NT2/D1 (cell line): ENCODE measurements at regions not wholly inside any gene's neighbourhood (a gene's known extent, or its start where the extent isn't known, plus 50 kb on each side); places are given as distances from the start of the nearest gene placed in this dataset.

Source experiments
- SUZ12 ChIP-seq: IDR thresholded peaks from 2 replicates; pipeline ENCODE4 v1.6.1; 2011; ENCODE audit not compliant: insufficient read length, insufficient read depth; ENCODE audit errors: extremely low read depth
- ZNF274 ChIP-seq: IDR thresholded peaks from 2 replicates; pipeline ENCODE4 v1.6.1; 2011; ENCODE audit warnings: mild to moderate bottlenecking, low read depth, low read length

DNA sequence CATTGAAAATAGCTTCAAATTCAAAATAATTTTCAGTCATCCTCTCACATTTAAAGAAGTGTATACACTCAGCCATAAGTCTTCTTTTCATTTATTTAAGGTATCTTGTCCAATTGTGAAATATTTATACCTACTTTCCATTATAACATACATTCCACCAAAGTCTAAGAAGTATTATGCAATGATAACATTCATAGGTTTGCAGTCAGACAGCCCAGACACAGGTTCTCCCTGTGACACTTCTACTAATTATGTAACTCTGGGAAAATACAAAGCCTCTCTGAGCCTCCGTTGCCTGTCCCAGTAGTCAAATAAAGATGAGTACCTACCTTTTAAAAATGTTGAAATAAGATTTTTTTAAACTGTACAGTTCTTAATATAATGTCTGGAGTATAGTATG lies 320.9 kb upstream of the RPS23 start:
- TF ChIP-seq SUZ12 (no peak), ZNF274 (no peak)
